ENCODE measurements at regions not wholly inside any gene's neighbourhood (a gene's known extent, or its start where the extent isn't known, plus 50 kb on each side); places are given as distances from the start of the nearest gene placed in this dataset.

DNA sequence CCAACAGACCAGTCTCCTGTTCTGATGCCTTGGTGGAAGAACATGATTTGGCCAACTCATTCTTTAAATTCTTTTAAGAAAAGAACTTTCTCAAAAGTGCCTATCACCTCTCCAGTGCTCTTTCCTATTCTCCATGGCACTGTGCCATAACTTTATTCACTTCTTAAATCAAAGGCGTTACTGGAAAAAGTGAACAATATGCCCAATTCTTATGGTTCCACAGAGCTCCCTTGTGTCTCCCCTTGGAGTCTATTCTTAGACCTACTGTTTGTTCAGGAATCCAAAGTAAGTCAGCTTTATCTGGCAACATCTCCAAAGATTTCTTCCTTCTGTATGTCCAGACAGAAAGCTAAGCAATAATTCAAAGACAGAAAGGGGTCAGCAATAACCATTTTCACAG is 111.9 kb upstream of the MAGI3 start:
- H4K20me1 ChIP-seq (ENCODE audit: insufficient read depth, low read length) = no peaks in the 10 kb centered on the region
- no peak overlapping the region for H3K9ac ChIP-seq (ENCODE audit: insufficient read depth, low read depth, low read length)
- no peak overlapping the region for H3K4me3 ChIP-seq (replicated peaks in 1 of 3; ENCODE audit: insufficient read depth in 1 of 3, low read depth in 2 of 3, low read length in 3 of 3)
- BruUV-seq (replicated peaks) = no TSS peak
- no peak overlapping the region for H3K27ac ChIP-seq (ENCODE audit: extremely low read length, insufficient read depth, low read length)
- ChIA-PET CTCF (ENCODE audit: low intra/inter-chr PET ratio, low total read pairs) (no interaction called here), POLR2A (no interaction called here)
- H3K9me3 ChIP-seq (ENCODE audit: low read length) = no peaks in the 10 kb centered on the region
- H3K79me2 ChIP-seq (ENCODE audit: insufficient read depth, low read length) = no peaks in the 10 kb centered on the region
- FAIRE-seq (no peak), DNase-seq (ENCODE audit: low spot score) (no peak), ATAC-seq (no peak)
- intact Hi-C loops (cut with micrococcal nuclease; ENCODE audit: unreplicated experiment) = no loop called here
- in situ Hi-C loops (cut with HindIII; ENCODE audit: extremely low pct_ligation_motif_present, low pct_unique_long_range_greater_than_20kb) = no loop called here
- H3K4me2 ChIP-seq (ENCODE audit: low read depth, low read length) = no peak overlapping the region
- 88% methylated on average over 1 of the region's 1 CpG for WGBS (ENCODE audit: low lambda C conversion rate)
- no peaks in the 10 kb centered on the region for H3K27me3 ChIP-seq (ENCODE audit: control insufficient read depth in 1 of 2, insufficient read depth in 2 of 2, low read length in 2 of 2)
- H3K4me1 ChIP-seq (ENCODE audit: insufficient read depth, low read length) = no peaks in the 10 kb centered on the region
- TF ChIP-seq ZNF296 (CRISPR knock-in tag; conservative IDR thresholded peaks at IDR 0.05) = no peak
- no peak for TF ChIP-seq CEBPG (CRISPR knock-in tag; IDR thresholded peaks at IDR 0.05)
- TF ChIP-seq, protein P1, sequence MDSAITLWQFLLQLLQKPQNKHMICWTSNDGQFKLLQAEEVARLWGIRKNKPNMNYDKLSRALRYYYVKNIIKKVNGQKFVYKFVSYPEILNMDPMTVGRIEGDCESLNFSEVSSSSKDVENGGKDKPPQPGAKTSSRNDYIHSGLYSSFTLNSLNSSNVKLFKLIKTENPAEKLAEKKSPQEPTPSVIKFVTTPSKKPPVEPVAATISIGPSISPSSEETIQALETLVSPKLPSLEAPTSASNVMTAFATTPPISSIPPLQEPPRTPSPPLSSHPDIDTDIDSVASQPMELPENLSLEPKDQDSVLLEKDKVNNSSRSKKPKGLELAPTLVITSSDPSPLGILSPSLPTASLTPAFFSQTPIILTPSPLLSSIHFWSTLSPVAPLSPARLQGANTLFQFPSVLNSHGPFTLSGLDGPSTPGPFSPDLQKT (CRISPR knock-in tag; IDR thresholded peaks at IDR 0.05; ENCODE audit: borderline replicate concordance) = no peak
- TF ChIP-seq SRY (CRISPR knock-in tag; IDR thresholded peaks at IDR 0.05) = no peak
- no peak for TF ChIP-seq ZNF335 (CRISPR knock-in tag; IDR thresholded peaks at IDR 0.05)
- TF ChIP-seq ZNF282 (IDR thresholded peaks at IDR 0.05; ENCODE audit: partially characterized antibody) = no peak
- TF ChIP-seq, protein P2, sequence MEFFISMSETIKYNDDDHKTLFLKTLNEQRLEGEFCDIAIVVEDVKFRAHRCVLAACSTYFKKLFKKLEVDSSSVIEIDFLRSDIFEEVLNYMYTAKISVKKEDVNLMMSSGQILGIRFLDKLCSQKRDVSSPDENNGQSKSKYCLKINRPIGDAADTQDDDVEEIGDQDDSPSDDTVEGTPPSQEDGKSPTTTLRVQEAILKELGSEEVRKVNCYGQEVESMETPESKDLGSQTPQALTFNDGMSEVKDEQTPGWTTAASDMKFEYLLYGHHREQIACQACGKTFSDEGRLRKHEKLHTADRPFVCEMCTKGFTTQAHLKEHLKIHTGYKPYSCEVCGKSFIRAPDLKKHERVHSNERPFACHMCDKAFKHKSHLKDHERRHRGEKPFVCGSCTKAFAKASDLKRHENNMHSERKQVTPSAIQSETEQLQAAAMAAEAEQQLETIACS (CRISPR knock-in tag; IDR thresholded peaks at IDR 0.05) = no peak
- no peak for TF ChIP-seq SRSF4 (IDR thresholded peaks at IDR 0.05; ENCODE audit: low read depth, low read length, poor library complexity, severe bottlenecking)
- TF ChIP-seq, protein P3, sequence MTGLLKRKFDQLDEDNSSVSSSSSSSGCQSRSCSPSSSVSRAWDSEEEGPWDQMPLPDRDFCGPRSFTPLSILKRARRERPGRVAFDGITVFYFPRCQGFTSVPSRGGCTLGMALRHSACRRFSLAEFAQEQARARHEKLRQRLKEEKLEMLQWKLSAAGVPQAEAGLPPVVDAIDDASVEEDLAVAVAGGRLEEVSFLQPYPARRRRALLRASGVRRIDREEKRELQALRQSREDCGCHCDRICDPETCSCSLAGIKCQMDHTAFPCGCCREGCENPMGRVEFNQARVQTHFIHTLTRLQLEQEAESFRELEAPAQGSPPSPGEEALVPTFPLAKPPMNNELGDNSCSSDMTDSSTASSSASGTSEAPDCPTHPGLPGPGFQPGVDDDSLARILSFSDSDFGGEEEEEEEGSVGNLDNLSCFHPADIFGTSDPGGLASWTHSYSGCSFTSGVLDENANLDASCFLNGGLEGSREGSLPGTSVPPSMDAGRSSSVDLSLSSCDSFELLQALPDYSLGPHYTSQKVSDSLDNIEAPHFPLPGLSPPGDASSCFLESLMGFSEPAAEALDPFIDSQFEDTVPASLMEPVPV (CRISPR knock-in tag; IDR thresholded peaks at IDR 0.05) = no peak
- TF ChIP-seq ZNF773 (CRISPR knock-in tag; IDR thresholded peaks at IDR 0.05; ENCODE audit: borderline replicate concordance) = no peak
- no peak for TF ChIP-seq JDP2 (CRISPR knock-in tag; IDR thresholded peaks at IDR 0.05; ENCODE audit: borderline replicate concordance)
- TF ChIP-seq ZBTB1 (CRISPR knock-in tag; IDR thresholded peaks at IDR 0.05; ENCODE audit: borderline replicate concordance) = no peak
- no peak for TF ChIP-seq HNF4G (IDR thresholded peaks at IDR 0.05; ENCODE audit: borderline replicate concordance, low read depth, low read length)
- no peak for TF ChIP-seq HNF4G (CRISPR knock-in tag; IDR thresholded peaks at IDR 0.05; ENCODE audit: borderline replicate concordance, low read depth)
- TF ChIP-seq, protein P4, sequence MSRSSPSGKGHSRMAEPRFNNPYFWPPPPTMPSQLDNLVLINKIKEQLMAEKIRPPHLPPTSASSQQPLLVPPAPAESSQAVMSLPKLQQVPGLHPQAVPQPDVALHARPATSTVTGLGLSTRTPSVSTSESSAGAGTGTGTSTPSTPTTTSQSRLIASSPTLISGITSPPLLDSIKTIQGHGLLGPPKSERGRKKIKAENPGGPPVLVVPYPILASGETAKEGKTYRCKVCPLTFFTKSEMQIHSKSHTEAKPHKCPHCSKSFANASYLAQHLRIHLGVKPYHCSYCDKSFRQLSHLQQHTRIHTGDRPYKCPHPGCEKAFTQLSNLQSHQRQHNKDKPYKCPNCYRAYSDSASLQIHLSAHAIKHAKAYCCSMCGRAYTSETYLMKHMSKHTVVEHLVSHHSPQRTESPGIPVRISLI (CRISPR knock-in tag; IDR thresholded peaks at IDR 0.05; ENCODE audit: borderline replicate concordance) = no peak
- no peak for TF ChIP-seq MTA3 (CRISPR knock-in tag; IDR thresholded peaks at IDR 0.05)
- TF ChIP-seq CHD4 (IDR thresholded peaks at IDR 0.05; ENCODE audit: borderline replicate concordance, low read length) = no peak
- TF ChIP-seq GABPB1 (CRISPR knock-in tag; IDR thresholded peaks at IDR 0.05) = no peak
- TF ChIP-seq, protein P5, sequence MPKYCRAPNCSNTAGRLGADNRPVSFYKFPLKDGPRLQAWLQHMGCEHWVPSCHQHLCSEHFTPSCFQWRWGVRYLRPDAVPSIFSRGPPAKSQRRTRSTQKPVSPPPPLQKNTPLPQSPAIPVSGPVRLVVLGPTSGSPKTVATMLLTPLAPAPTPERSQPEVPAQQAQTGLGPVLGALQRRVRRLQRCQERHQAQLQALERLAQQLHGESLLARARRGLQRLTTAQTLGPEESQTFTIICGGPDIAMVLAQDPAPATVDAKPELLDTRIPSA (CRISPR knock-in tag; IDR thresholded peaks at IDR 0.05; ENCODE audit: borderline replicate concordance) = no peak
- H3K36me3 ChIP-seq (replicated peaks in 1 of 2; ENCODE audit: control insufficient read depth in 1 of 2, insufficient read depth in 2 of 2, low read length in 2 of 2) = no peaks in the 10 kb centered on the region
- no peak overlapping the region for H2AFZ ChIP-seq (ENCODE audit: low read length)
